Upper lobe of right lung (tissue), 1 donor: ENCODE measurements at regions not wholly inside any gene's neighbourhood (a gene's known extent, or its start where the extent isn't known, plus 50 kb on each side); places are given as distances from the start of the nearest gene placed in this dataset.

ENCODE experiments used
- ATAC-seq: fragments of 200-7000 bp; cut with Tn5 transposase; one replicate; pipeline ENCODE4 v1.9.1; 2020; ENCODE audit warnings: mild to moderate bottlenecking, moderate library complexity
- DNase-seq: peaks from one replicate; pipeline ENCODE4 v3.0.0-alpha.2; 2020
- H3K27ac ChIP-seq: fragments of 200-600 bp; one replicate; pipeline ENCODE4 v1.8.0; 2022
- H3K27me3 ChIP-seq: fragments of 200-600 bp; one replicate; pipeline ENCODE4 v1.8.0; 2022; ENCODE audit warnings: mild to moderate bottlenecking
- H3K36me3 ChIP-seq: fragments of 200-600 bp; one replicate; pipeline ENCODE4 v1.8.0; 2022
- H3K4me1 ChIP-seq: fragments of 200-600 bp; one replicate; pipeline ENCODE4 v1.8.0; 2022
- H3K4me3 ChIP-seq: fragments of 200-600 bp; one replicate; pipeline ENCODE4 v1.8.0; 2022; ENCODE audit warnings: mild to moderate bottlenecking
- H3K9me3 ChIP-seq: fragments of 200-600 bp; one replicate; pipeline ENCODE4 v1.8.0; 2022
- CTCF ChIP-seq: fragments of 200-600 bp; IDR thresholded peaks from one replicate; pipeline ENCODE4 v1.8.0; 2022; ENCODE audit warnings: antibody characterized with exemption
- intact Hi-C: fragments of 100-400 bp; cut with DNase I; formaldehyde crosslinking; loops from one replicate; pipeline ENCODE4 v1.11.0; 2022
- donor health status: DM: no; HTN: yes; CAD: no; lungs with severe emphysema.

- DNase-seq (no peak), ATAC-seq (no peak)
- no peaks in the 10 kb centered on the region for H3K36me3 ChIP-seq
- H3K9me3 ChIP-seq, result no peaks in the 10 kb centered on the region
- intact Hi-C loops, result no loop called here
- no peak overlapping the region for H3K27ac ChIP-seq
- no peaks in the 10 kb centered on the region for H3K27me3 ChIP-seq
- H3K4me1 ChIP-seq, result no peaks in the 10 kb centered on the region
- no peak overlapping the region for H3K4me3 ChIP-seq
- no peak for TF ChIP-seq CTCF
Observed at GRCh38 chr6:145135702-145136101, 599.6 kb downstream of the EPM2A start.

- H3K4me1 ChIP-seq, result no peaks in the 10 kb centered on the region
- ATAC-seq (no peak), DNase-seq (no peak)
- intact Hi-C loops, result no loop called here
- TF ChIP-seq CTCF, result peak; percentile 8
- no peaks in the 10 kb centered on the region for H3K36me3 ChIP-seq
- H3K27ac ChIP-seq, result no peak overlapping the region
- H3K9me3 ChIP-seq, result no peaks in the 10 kb centered on the region
- no peaks in the 10 kb centered on the region for H3K27me3 ChIP-seq
- H3K4me3 ChIP-seq, result no peak overlapping the region
Observed at GRCh38 chr6:145137425-145137824, 597.9 kb downstream of the EPM2A start.

GRCh38 chr6:145138469-145139139 lies 596.7 kb downstream of the EPM2A start:
- intact Hi-C loops, result no loop called here
- Histone ChIP-seq H3K4me1 (no peaks in the 10 kb centered on the region), H3K27ac (no peak overlapping the region), H3K27me3 (no peaks in the 10 kb centered on the region), H3K4me3 (no peak overlapping the region), H3K9me3 (no peaks in the 10 kb centered on the region), H3K36me3 (no peaks in the 10 kb centered on the region)
- TF ChIP-seq CTCF, result no peak
- ATAC-seq, result no peak
- no peak for DNase-seq

- intact Hi-C loops, result no loop called here
- no peak overlapping the region for H3K4me3 ChIP-seq
- no peaks in the 10 kb centered on the region for H3K27me3 ChIP-seq
- DNase-seq, result no peak
- H3K4me1 ChIP-seq, result no peaks in the 10 kb centered on the region
- peak; percentile 82 for ATAC-seq
- no peak overlapping the region for H3K27ac ChIP-seq
- no peak for TF ChIP-seq CTCF
- H3K9me3 ChIP-seq, result no peaks in the 10 kb centered on the region
- H3K36me3 ChIP-seq, result no peaks in the 10 kb centered on the region
Observed at GRCh38 chr6:145139140-145139850, 596.0 kb downstream of the EPM2A start.

GRCh38 chr6:145139895-145140294 lies 595.4 kb downstream of the EPM2A start:
- TF ChIP-seq CTCF, result no peak
- Histone ChIP-seq H3K9me3 (no peaks in the 10 kb centered on the region), H3K4me3 (no peak overlapping the region), H3K27me3 (no peaks in the 10 kb centered on the region), H3K36me3 (no peaks in the 10 kb centered on the region), H3K4me1 (no peaks in the 10 kb centered on the region), H3K27ac (no peak overlapping the region)
- intact Hi-C loops, result no loop called here
- DNase-seq (no peak), ATAC-seq (no peak)
